Upper lobe of left lung (tissue), 4 donors: ENCODE measurements at regions not wholly inside any gene's neighbourhood (a gene's known extent, or its start where the extent isn't known, plus 50 kb on each side); places are given as distances from the start of the nearest gene placed in this dataset.

Experiments used
- EP300 ChIP-seq, 4 donors: sonication (generic); formaldehyde crosslinking; IDR thresholded peaks; one replicate each; pipeline ENCODE4 v1.5.1; 2017; ENCODE audit warnings: antibody characterized with exemption in 4 of 4, control low read depth in 2 of 4
- POLR2A ChIP-seq, 4 donors: fragments of 450-650 bp; IDR thresholded peaks; one replicate each; pipeline ENCODE4 v1.5.1; 2016 to 2017; ENCODE audit warnings: antibody characterized with exemption in 4 of 4, mild to moderate bottlenecking in 2 of 4
- POLR2AphosphoS5 ChIP-seq, 2 donors: sonication (generic); formaldehyde crosslinking; IDR thresholded peaks; one replicate each; pipeline ENCODE4 v1.5.1; 2017; ENCODE audit warnings: antibody characterized with exemption in 2 of 2
- TF ChIP-seq, protein P1 (sequence below), 6 experiments: fragments of 450-650 bp in 4 of 6; fragments of 200-600 bp in 2 of 6; sonication (generic) in 2 of 6; IDR thresholded peaks; one replicate each; pipeline ENCODE4 v1.5.1; 2016 to 2019; ENCODE audit warnings: antibody characterized with exemption in 6 of 6

DNA sequence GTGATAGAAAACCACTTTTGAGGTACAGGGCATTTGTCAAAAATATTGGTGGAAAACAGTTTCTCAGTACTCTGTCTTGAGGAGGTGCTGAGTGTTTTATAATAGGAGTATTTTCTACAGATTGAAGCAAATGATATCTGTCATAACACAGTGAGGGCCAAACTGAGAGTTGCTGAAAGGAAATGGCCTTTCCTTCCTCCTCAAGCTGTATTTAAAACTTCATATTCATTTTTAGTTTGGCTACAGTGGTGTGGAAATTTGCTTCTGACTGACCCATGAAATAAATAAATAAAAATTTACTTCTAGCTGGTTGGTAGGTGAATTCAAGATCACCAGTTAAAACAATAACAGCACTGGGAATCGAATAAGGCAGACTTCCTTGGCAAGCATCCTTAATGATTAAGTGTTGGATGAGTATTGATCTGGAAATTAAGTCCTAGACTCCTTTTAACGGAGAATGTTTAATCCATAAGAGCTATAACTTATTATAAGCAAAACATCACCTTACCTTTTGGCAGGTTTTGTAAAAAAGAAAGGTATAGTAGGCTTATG is 828.6 kb upstream of the CITED2 start:
- TF ChIP-seq, protein P1, sequence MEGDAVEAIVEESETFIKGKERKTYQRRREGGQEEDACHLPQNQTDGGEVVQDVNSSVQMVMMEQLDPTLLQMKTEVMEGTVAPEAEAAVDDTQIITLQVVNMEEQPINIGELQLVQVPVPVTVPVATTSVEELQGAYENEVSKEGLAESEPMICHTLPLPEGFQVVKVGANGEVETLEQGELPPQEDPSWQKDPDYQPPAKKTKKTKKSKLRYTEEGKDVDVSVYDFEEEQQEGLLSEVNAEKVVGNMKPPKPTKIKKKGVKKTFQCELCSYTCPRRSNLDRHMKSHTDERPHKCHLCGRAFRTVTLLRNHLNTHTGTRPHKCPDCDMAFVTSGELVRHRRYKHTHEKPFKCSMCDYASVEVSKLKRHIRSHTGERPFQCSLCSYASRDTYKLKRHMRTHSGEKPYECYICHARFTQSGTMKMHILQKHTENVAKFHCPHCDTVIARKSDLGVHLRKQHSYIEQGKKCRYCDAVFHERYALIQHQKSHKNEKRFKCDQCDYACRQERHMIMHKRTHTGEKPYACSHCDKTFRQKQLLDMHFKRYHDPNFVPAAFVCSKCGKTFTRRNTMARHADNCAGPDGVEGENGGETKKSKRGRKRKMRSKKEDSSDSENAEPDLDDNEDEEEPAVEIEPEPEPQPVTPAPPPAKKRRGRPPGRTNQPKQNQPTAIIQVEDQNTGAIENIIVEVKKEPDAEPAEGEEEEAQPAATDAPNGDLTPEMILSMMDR (IDR thresholded peaks at IDR 0.05): no peak
- no peak for TF ChIP-seq POLR2AphosphoS5 (IDR thresholded peaks at IDR 0.05)
- no peak for TF ChIP-seq POLR2A (IDR thresholded peaks at IDR 0.05)
- TF ChIP-seq EP300 (IDR thresholded peaks at IDR 0.05): no peak
